ENCODE measurements at regions not wholly inside any gene's neighbourhood (a gene's known extent, or its start where the extent isn't known, plus 50 kb on each side); places are given as distances from the start of the nearest gene placed in this dataset.
A peak's percentile ranks its signal among the peaks of the same experiment; 100 is the strongest.

DNA sequence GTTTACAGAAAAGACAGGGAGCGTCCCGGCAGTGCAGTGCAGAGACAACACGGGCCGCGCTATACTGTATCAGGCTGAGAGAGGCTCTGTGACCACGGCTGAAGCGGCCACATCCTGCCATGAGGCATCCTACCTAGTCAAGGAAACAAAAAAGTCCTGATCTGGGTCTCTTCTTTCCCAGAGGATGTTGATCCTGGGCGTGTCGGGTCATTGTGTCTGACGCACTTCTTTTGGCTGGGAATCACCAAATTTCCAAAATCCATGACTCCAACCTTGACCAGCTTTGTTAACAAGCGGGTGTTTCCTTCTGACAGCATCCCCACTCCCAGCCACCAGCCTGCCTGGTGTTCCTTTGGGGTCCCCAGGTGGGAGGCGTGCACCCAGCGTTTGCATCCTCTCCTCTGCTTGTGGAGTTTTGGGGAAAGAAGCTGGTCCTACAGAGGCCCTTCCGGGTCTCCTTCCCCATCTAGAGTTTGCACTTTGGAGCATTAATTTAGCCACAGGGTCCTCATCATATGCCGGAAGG, 91.4 kb upstream of the RAI14 start:
- no peak for DNase-seq
- no peaks in the 10 kb centered on the region for H3K4me1 Mint-ChIP-seq

DNA sequence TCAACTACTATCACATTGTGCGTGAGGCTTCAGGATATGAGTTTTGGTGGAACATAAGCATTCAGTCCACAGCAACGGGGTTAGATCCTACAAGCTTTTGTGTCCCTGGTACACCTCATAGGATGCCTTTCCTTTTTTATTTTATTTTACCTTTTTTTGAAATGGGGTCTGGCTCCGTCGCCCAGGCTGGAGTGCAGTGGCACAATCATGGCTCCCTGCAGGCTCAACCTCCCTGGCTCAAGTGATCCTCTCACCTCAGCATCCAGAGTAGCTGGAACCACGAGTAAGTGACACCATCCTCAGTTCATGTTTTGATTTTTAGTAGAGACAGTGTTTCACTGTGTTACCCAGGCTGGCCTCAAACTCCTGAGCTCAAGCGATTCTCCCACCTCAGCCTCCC, 86.0 kb upstream of the RAI14 start:
- H3K27ac Mint-ChIP-seq, result no peak overlapping the region
- no peaks in the 10 kb centered on the region for H3K9me3 Mint-ChIP-seq
- H3K4me1 Mint-ChIP-seq, result peaks cover 18% of the 10 kb centered on the region
- DNase-seq (no peak), ATAC-seq (no peak)
- H3K4me3 Mint-ChIP-seq, result no peak overlapping the region
- H3K27me3 Mint-ChIP-seq, result peaks cover 5% of the 10 kb centered on the region

More for the DNA sequence above, 91.4 kb upstream of the RAI14 start:
- Mint-ChIP-seq H3K27ac (no peak overlapping the region), H3K4me3 (no peak overlapping the region), H3K27me3 (peaks cover 5% of the 10 kb centered on the region), H3K9me3 (no peaks in the 10 kb centered on the region)
- peak; percentile 28 for ATAC-seq

DNA sequence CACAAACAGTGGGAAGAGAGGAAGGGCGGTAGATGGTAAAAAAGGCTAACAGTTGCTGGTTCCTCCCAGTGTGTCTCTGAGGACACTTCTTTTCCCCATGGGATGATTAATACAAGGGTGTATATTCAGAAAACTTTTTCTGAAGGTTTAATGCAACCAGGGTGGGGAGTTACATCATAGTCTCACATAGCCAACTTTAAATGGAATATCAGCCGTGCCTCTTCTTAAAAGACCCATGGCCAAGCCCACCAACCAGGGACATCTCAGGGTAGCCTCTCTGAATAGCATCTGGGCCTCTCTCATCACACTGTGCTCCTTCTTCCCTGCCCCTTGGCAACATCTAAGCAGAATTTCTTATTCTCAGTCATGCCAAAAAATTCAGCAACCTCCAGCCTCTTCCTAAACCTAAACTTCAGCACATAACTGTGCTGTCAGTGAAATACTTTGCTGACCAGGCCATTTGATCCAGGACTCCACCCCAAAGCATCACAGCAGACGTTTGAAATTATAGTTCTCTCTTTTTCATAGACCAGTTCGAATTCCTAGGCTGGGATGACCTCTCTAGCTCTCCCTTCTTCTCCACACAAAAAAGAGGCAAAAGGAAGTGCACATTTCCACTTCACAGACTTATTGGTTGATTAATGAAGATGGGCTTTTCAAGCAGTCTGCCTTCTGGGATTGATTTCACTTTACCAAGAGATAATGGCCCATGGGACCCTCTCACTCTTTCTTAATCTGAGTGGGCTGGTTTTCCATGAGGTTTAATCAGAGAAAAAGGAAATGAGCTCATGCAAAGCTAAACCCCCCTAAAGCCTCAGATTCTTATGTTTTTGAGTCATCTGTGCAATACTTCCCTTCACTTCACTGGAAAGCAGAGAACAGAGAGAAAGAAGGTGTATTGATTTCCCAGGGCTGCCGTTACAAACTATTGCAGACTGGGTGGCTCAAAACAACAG, 85.1 kb upstream of the RAI14 start:
- peaks cover 5% of the 10 kb centered on the region for H3K27me3 Mint-ChIP-seq
- peaks cover 18% of the 10 kb centered on the region for H3K4me1 Mint-ChIP-seq
- H3K27ac Mint-ChIP-seq, result peak overlapping the region in 1 of 2 donors; percentile 70
- H3K4me3 Mint-ChIP-seq, result no peak overlapping the region
- DNase-seq (no peak), ATAC-seq (no peak)
- no peaks in the 10 kb centered on the region for H3K9me3 Mint-ChIP-seq

DNA sequence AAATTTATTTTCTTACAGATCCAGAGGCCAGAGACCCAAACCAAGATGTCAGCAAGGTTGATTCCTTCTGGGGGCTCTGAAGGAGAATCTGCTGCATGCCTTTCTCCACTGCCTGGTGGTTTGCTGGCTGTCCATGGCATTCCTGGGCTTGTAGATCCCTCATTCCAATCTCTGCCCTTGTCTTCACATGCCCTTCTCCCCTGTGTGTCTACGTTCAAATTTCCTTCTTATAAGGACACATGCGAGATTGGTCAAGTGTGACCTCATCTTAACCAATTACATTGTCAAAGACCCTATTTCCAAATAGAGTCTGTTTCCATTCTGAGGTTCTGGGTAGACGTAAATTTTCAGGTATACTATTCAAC, 84.5 kb upstream of the RAI14 start:
- no peak overlapping the region for H3K4me3 Mint-ChIP-seq

DNA sequence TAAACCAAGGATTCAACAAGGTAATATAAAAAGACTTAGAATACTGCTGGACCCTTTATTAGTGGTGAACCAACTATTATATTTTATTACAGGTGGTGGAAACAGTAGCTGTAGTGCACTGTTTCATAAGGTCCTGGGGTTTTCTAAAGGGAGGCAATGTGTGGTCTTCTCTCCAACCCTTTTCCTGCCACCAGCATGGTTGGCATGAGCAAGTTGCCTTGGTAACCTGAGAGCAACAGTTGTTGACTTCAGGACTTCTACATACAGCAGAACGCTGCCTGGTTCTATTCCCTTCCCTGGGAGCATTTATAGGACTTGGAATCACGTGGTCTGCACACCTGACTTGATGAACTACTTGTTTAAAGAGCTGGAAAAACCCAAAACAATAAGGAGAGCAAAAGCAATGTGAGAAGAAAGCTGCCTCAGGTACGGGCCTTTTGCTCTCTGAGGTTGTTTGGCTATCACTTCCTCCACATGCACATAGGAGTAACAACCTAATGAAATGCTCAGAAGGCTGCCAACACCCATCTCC, 81.1 kb upstream of the RAI14 start:
- no peaks in the 10 kb centered on the region for H3K27me3 Mint-ChIP-seq
- DNase-seq, result no peak
- peaks cover 0 to 8% of the 10 kb centered on the region in 2 donors for H3K9me3 Mint-ChIP-seq
- no peak for ATAC-seq
- H3K4me1 Mint-ChIP-seq, result peaks cover 18% of the 10 kb centered on the region
- H3K27ac Mint-ChIP-seq, result no peak overlapping the region
- no peak overlapping the region for H3K4me3 Mint-ChIP-seq

More for the DNA sequence above, 84.5 kb upstream of the RAI14 start:
- H3K4me1 Mint-ChIP-seq, result peaks cover 18% of the 10 kb centered on the region
- peak overlapping the region in 1 of 2 donors; percentile 14 for H3K27ac Mint-ChIP-seq
- H3K9me3 Mint-ChIP-seq, result no peaks in the 10 kb centered on the region
- ATAC-seq, result no peak
- peaks cover 5% of the 10 kb centered on the region for H3K27me3 Mint-ChIP-seq
- no peak for DNase-seq

DNA sequence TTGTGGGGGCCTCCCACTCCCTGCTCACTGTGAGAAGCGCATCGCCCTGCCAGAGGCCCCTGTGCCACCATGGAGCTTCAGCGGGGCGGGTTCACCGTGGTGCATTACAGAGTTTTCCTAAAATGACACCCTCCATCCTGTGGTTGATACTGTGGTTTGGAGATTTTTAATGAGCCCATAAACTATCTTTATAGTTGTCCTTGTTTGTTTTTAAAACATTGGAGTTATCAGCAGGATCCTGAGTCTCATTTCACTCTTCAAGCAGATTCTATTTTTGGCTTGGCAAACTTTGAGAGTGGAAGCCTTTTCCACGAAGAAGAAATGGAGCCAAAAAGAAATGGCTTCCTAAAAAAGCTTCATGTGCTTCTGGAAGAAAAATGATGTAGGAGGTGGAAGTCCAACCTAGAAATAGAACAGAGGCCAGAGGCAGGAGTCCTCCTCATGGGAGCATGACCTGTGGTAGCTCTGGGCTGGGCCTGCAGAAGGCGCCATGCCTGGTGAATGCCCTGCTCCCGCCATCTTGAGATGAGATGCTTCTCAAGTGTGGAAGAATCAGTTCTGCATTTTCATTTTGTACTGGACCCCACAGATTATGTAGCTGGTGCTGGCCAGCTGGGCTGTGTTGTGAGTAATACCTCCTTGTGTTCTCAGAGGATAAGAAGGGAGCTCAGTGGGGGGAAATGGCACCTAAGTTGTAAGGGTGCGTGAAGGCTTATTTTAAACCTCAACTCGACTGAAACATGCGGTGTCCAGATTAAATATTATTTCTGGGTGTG, 79.0 kb upstream of the RAI14 start:
- Mint-ChIP-seq H3K4me3 (no peak overlapping the region), H3K27ac (no peak overlapping the region)

DNA sequence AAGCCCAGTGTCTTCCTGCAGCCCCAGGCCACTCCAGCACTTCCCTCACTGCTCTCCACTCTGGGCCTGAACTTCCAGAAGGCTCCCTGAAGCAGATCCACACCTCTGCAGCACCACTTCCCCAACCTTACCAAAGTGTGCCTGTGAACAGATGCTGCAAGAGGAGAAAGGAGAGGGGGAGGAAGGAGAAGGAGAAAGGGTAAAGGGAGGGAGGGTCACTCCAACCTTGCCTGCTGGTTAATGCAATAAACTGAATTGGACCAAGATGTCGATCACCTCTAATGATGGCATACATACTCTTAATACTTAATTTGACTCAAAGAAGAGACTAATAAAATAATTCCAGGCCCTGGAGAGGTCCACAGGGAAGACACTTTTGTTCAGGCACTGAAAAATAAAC, 77.2 kb upstream of the RAI14 start:
- H3K27me3 Mint-ChIP-seq, result peaks cover 12% of the 10 kb centered on the region
- H3K4me1 Mint-ChIP-seq, result no peaks in the 10 kb centered on the region
- no peak for ATAC-seq
- no peak overlapping the region for H3K27ac Mint-ChIP-seq
- H3K4me3 Mint-ChIP-seq, result no peak overlapping the region
- H3K9me3 Mint-ChIP-seq, result peaks cover 0 to 8% of the 10 kb centered on the region in 2 donors
- DNase-seq, result no peak

More for the DNA sequence above, 79.0 kb upstream of the RAI14 start:
- no peaks in the 10 kb centered on the region for H3K4me1 Mint-ChIP-seq
- ATAC-seq (no peak), DNase-seq (no peak)
- H3K9me3 Mint-ChIP-seq, result peaks cover 0 to 8% of the 10 kb centered on the region in 2 donors
- peaks cover 7% of the 10 kb centered on the region for H3K27me3 Mint-ChIP-seq

DNA sequence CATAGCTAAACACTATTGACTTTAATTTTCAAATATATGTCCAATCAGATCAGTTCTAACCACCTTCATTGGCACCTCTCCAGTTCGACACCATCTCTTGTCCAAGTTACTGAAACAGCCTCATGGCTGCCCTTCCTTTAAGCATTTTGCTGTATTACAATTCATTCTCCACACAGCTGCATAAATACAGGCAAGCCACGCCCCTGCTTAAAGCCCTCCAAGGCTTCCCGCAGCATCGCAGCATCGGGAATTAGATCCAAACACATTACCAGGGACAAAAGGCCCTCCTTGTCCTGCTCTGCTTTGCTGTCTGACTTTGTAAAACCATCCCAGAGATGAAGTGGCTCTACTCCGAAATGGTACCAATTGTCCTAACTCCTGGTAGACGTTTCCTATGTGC, 75.1 kb upstream of the RAI14 start:
- Mint-ChIP-seq H3K4me3 (no peak overlapping the region), H3K4me1 (no peaks in the 10 kb centered on the region), H3K27ac (no peak overlapping the region), H3K9me3 (peaks cover 4 to 8% of the 10 kb centered on the region in 2 donors), H3K27me3 (peaks cover 29% of the 10 kb centered on the region)
- no peak for ATAC-seq
- DNase-seq, result no peak

DNA sequence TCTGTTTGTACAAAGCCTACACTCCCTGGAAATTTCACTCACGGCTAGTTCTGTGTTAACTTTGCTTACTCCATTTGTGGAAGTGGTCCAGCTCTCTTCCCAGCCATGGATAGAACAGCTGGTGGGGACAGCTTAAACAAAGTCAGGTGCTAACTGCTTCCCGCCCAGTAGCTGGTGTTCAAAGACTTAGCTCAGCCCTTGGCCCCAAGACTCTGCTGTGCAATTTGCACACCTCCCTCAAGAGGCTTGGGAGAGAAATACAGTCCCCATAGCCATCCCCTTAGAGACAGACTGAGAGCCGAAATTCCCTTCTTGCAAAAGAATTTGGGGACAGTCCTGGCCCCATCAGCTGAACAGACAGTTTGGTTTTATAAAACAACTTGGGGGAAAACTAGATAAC, 73.8 kb upstream of the RAI14 start:
- no peak for DNase-seq
- H3K4me1 Mint-ChIP-seq, result peaks cover 6% of the 10 kb centered on the region
- no peak overlapping the region for H3K4me3 Mint-ChIP-seq
- no peak overlapping the region for H3K27ac Mint-ChIP-seq
- H3K9me3 Mint-ChIP-seq, result peaks cover 4 to 8% of the 10 kb centered on the region in 2 donors
- H3K27me3 Mint-ChIP-seq, result peaks cover 35% of the 10 kb centered on the region
- no peak for ATAC-seq

DNA sequence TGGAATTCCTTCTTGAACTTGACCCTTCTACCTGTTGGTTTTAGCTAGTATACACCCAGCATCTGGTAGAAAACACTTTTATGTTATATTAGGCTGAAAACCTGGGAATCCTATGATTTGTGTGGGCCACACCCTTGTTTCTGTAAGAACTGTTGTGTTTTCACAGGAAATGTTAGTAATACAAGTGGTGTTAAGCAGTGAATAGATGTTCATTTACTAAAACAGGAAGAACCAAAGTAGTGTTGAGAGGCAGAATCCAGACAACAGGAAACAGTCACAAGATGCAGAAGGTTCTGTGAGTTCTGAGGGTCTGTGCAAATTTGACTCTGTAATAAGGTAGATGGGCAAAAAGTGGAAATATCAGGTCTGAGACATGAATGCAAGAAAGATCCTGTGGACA, 73.0 kb upstream of the RAI14 start:
- Mint-ChIP-seq H3K9me3 (peaks cover 4 to 8% of the 10 kb centered on the region in 2 donors), H3K27ac (no peak overlapping the region), H3K4me3 (no peak overlapping the region), H3K27me3 (peaks cover 35% of the 10 kb centered on the region), H3K4me1 (peaks cover 6% of the 10 kb centered on the region)
- DNase-seq (no peak), ATAC-seq (no peak)

DNA sequence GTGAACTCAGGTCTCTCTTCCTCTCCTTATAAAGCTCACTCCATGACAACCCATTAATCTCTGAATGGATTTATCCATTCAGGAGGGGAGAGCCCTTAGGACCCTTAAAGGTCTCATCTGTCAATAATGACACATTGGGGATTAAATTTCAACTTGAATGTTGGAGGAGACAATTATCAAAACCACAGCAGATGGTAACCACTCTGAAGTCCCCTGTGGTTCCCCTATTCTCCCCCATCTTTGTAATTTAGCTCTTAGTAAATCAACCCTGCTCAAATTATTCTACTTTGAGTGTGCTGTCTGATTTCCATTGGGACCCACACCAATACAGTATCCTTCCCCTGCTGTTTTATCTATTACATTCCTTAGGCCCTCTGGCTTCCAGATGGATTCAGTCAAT, 72.0 kb upstream of the RAI14 start:
- Mint-ChIP-seq H3K27me3 (peaks cover 43% of the 10 kb centered on the region), H3K4me3 (no peak overlapping the region), H3K27ac (no peak overlapping the region), H3K9me3 (peaks cover 0 to 4% of the 10 kb centered on the region in 2 donors), H3K4me1 (peaks cover 6% of the 10 kb centered on the region)
- DNase-seq (no peak), ATAC-seq (no peak)

DNA sequence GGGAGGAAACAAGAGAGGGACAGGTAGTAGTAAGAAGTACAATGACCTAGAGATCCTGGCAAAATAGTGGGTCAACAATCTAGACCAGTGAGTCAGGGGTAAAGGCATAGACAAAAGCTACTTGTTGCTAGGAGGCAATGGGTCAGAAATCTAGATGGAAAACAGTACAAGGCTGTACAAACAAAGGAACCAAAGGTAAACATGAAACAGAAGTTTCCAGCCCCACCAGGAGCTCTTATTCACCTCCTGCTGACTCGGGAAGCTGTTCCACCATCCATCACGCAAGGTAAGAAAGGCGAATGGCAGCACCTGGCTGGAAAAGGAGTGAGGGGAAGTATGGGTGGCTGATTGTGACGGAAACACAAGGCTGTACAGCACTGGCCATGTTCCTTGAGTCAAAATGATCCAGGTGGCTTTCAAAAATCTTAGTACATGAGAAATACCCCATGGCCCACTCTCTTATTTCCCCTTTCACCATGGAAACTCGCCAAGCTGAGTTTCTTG, 70.5 kb upstream of the RAI14 start:
- Mint-ChIP-seq H3K4me1 (peaks cover 6% of the 10 kb centered on the region), H3K9me3 (peaks cover 0 to 4% of the 10 kb centered on the region in 2 donors), H3K4me3 (no peak overlapping the region), H3K27ac (peak overlapping the region in 1 of 2 donors; percentile 7), H3K27me3 (peaks cover 45% of the 10 kb centered on the region)
- no peak for ATAC-seq
- DNase-seq, result no peak

DNA sequence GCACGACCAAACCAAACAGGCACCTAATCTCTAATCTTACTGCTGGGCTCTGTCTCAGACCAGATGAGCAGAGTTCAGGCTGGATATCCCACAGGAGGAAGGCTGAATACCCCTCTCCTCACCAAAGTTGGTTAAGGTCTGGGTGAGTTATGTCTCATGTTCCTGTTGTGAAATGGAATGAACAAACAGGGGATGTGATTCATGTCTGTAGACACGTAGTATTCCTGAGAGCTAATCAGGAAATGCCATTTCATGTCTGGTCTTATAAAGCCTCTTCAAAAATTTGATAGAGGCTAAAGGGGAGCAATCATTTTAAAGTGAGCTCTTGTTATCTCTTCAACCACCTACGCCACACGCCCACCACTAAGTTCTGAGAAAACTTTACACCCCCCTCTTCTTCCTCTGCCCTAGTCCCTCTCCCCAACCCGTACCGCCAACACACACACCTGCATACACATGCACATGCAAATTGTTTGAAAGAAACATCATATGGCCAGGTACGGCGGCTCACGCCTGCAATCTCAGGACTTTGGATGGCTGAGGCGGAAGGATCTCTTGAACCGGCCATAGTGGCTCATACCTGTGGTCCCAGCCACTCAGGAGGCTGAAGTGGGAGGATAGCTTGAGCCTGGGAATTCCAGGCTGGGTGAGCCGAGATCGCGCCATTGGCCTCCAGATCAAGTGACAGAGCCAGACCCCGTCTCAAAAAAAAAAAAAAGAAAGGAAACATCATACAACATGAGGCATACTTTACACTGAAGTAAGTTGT, 69.8 kb upstream of the RAI14 start:
- Mint-ChIP-seq H3K9me3 (peaks cover 0 to 4% of the 10 kb centered on the region in 2 donors), H3K27ac (no peak overlapping the region), H3K4me3 (no peak overlapping the region), H3K27me3 (peaks cover 42% of the 10 kb centered on the region), H3K4me1 (peaks cover 6% of the 10 kb centered on the region)
- ATAC-seq, result no peak
- no peak for DNase-seq

DNA sequence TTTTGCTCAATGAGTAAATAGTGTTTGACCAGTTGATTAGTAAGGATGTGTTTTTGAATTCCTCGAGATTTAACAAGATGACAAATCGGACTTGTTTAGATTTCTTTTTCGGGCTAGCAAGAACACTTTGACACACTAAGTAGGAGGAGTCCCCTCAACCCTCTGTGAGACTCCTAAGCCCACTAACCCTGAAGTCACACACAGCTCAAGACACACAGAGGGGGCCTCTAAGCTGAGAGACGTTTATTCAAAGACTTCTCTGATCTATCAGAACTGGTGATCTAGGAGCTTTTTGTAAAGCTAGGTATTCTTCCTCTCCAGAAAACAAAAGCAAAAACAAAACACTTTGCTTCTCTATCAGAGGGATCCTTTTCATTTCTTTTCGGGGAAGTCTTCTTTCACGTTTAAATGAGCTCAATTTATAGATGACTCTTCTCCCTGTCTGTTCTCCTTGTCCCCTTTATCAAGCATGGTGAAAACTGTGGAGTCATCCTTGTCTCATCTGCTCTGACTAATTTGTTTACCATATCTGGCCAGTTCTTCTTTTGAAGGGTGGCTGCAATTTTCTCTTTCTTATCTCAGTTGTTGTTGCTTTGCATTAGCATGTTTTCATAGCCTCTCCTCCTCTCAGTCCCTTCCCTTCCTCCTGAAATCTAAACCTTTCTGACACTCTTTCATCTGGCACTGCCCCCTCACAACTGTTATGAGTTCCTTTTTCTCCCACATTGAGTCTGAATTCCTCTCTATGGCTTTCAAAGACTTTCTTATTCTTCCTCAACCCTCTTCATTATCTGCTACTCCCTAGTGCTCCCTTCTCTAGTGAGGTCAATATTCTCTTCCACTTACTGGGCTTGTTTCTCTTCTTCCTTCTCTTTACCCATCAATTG, 68.5 kb upstream of the RAI14 start:
- Mint-ChIP-seq H3K27ac (no peak overlapping the region), H3K4me3 (no peak overlapping the region), H3K27me3 (peaks cover 33% of the 10 kb centered on the region), H3K4me1 (peaks cover 6% of the 10 kb centered on the region), H3K9me3 (peaks cover 0 to 4% of the 10 kb centered on the region in 2 donors)
- no peak for ATAC-seq
- no peak for DNase-seq

Data from stimulated activated naive CD8-positive, alpha-beta T cell treated with anti-CD3 and anti-CD28 coated beads, Interleukin-15, amount 100 ng/mL, for 72 hours (primary cell).